ENCODE measurements at regions not wholly inside any gene's neighbourhood (a gene's known extent, or its start where the extent isn't known, plus 50 kb on each side); places are given as distances from the start of the nearest gene placed in this dataset.

DNA sequence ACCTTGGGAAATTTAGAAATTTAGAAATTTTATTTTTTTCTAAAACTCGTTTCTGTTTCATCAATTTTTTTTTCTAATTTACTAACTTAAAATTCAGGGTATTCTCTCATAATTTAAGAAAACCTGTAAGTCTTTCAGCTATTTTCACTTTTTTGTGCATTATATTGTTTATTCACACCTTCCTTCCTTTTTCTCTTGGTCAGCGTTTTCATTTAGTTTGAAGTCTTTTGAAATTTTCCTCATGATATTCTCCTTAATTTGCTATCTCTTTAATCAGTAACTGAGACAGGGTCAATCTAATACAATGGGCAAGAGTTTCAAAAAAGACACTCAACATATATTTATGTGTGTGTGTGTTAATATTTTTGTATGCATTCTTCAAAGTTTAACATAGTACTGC, 50.5 kb upstream of the MSTN start:
- no peaks in the 10 kb centered on the region for H3K4me1 ChIP-seq (ENCODE audit: control insufficient read depth in 2 of 2, insufficient read depth in 2 of 2, low read length in 2 of 2)
- H3K9me3 ChIP-seq (ENCODE audit: control insufficient read depth in 2 of 2, insufficient read depth in 1 of 2, low read length in 1 of 2): no peaks in the 10 kb centered on the region
- H3K27me3 ChIP-seq (ENCODE audit: control insufficient read depth in 2 of 2, insufficient read depth in 1 of 2, low read length in 1 of 2): no peaks in the 10 kb centered on the region
- no peaks in the 10 kb centered on the region for H3K36me3 ChIP-seq (ENCODE audit: control insufficient read depth in 2 of 2, insufficient read depth in 2 of 2, low read length in 1 of 2)
- no peak overlapping the region for H3K27ac ChIP-seq (ENCODE audit: low read depth in 1 of 2, low read length in 1 of 2)
- no peak overlapping the region for H3K4me3 ChIP-seq (ENCODE audit: low read length in 2 of 2)
- no peak for DNase-seq (ENCODE audit: low read depth in 6 of 9, low spot score in 9 of 9)
- 97% methylated on average over 2 of the region's 2 CpGs for WGBS
